Peyer's patch (tissue), 4 donors: ENCODE measurements at regions not wholly inside any gene's neighbourhood (a gene's known extent, or its start where the extent isn't known, plus 50 kb on each side); places are given as distances from the start of the nearest gene placed in this dataset.
A peak's percentile ranks its signal among the peaks of the same experiment; 100 is the strongest.

Experiments used
- DNase-seq, 3 donors: peaks; one replicate each; pipeline ENCODE4 v3.0.0-alpha.2; 2017 to 2019
- H3K27ac ChIP-seq, 4 donors: fragments of 200-600 bp; sonication (generic); one replicate each; pipeline ENCODE4 v1.5.1; 2016 to 2019
- H3K27me3 ChIP-seq, 2 donors: fragments of 200-600 bp; sonication (generic); one replicate each; pipeline ENCODE4 v1.5.1; 2019
- H3K36me3 ChIP-seq, 3 donors: fragments of 200-600 bp; sonication (generic); one replicate each; pipeline ENCODE4 v1.5.1; 2016 to 2019
- H3K4me1 ChIP-seq, 4 donors: fragments of 200-600 bp; sonication (generic); one replicate each; pipeline ENCODE4 v1.5.1; 2016 to 2019
- H3K4me3 ChIP-seq, 4 donors: fragments of 200-600 bp; sonication (generic); 1 replicate in 3 of 4; 2 replicates in 1 of 4; pipeline ENCODE4 v1.5.1; 2016 to 2019; ENCODE audit warnings: mild to moderate bottlenecking in 1 of 4
- H3K9me3 ChIP-seq, 4 donors: fragments of 200-600 bp; sonication (generic); one replicate each; pipeline ENCODE4 v1.5.1; 2016 to 2019; ENCODE audit warnings: mild to moderate bottlenecking in 1 of 4
- POLR2A ChIP-seq, 2 donors: fragments of 450-650 bp; IDR thresholded peaks; one replicate each; pipeline ENCODE4 v1.5.1; 2017; ENCODE audit warnings: antibody characterized with exemption in 2 of 2, mild to moderate bottlenecking in 2 of 2, moderate library complexity in 2 of 2
- TF ChIP-seq, protein P1 (sequence below), 6 experiments: fragments of 450-650 bp in 4 of 6; fragments of 200-600 bp in 2 of 6; sonication (generic) in 1 of 6; IDR thresholded peaks; one replicate each; pipeline ENCODE4 v1.5.1; 2017 to 2019; ENCODE audit warnings: antibody characterized with exemption in 6 of 6, mild to moderate bottlenecking in 3 of 6, moderate library complexity in 1 of 6

DNA sequence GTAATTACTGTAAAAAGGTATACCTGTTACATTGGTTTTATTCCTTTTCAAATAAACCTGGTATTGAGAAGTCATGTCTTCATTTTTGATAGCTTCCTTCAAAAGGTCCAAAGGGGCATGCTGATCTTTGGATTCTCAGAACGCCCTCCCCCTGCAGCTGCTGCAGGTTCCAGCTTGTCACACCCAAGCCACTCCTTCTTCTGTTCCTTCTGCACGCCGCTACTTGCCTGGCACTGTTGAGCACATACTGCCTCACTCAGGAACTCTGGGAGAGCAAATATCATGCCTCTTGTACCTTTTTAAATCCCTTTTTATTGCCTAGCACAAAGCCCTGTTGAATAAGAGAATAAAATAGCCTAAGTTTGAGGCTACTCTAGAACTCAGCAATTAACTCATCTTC, 136.9 kb downstream of the BARHL2 start:
- Histone ChIP-seq H3K4me1 (no peaks in the 10 kb centered on the region), H3K4me3 (no peak overlapping the region), H3K9me3 (no peaks in the 10 kb centered on the region), H3K27me3 (no peaks in the 10 kb centered on the region), H3K36me3 (no peaks in the 10 kb centered on the region), H3K27ac (no peak overlapping the region)
- DNase-seq, result no peak
- no peak for TF ChIP-seq POLR2A (IDR thresholded peaks at IDR 0.05)
- TF ChIP-seq, protein P1, sequence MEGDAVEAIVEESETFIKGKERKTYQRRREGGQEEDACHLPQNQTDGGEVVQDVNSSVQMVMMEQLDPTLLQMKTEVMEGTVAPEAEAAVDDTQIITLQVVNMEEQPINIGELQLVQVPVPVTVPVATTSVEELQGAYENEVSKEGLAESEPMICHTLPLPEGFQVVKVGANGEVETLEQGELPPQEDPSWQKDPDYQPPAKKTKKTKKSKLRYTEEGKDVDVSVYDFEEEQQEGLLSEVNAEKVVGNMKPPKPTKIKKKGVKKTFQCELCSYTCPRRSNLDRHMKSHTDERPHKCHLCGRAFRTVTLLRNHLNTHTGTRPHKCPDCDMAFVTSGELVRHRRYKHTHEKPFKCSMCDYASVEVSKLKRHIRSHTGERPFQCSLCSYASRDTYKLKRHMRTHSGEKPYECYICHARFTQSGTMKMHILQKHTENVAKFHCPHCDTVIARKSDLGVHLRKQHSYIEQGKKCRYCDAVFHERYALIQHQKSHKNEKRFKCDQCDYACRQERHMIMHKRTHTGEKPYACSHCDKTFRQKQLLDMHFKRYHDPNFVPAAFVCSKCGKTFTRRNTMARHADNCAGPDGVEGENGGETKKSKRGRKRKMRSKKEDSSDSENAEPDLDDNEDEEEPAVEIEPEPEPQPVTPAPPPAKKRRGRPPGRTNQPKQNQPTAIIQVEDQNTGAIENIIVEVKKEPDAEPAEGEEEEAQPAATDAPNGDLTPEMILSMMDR (IDR thresholded peaks at IDR 0.05), result no peak

DNA sequence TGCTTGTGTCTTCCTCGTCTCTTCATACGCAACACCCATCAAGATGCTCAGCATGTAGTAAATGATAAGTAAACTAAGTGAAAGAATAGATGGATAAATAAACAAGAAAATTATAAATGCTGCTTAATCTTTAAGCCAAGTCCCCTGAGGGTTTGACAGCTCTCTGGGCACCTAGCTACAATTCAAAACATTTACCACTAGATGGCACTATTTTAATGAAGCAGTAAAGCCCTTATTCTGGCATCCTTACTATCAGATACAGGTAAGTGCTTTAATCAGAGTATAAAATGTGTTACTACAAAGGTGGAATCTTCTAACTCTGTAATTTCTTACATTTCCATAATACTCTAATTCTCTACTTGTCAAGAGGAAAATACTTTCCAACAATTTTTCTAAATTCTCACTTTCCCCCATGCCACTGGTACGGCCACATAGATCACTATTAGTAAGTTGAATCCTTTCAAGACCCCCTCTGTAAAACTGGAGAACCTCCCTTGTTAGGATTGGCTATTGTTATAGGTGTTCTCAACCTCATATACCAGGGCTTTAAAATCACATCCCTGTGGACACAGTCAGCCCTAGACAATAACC, 137.8 kb downstream of the BARHL2 start:
- DNase-seq, result no peak
- H3K36me3 ChIP-seq, result no peaks in the 10 kb centered on the region

DNA sequence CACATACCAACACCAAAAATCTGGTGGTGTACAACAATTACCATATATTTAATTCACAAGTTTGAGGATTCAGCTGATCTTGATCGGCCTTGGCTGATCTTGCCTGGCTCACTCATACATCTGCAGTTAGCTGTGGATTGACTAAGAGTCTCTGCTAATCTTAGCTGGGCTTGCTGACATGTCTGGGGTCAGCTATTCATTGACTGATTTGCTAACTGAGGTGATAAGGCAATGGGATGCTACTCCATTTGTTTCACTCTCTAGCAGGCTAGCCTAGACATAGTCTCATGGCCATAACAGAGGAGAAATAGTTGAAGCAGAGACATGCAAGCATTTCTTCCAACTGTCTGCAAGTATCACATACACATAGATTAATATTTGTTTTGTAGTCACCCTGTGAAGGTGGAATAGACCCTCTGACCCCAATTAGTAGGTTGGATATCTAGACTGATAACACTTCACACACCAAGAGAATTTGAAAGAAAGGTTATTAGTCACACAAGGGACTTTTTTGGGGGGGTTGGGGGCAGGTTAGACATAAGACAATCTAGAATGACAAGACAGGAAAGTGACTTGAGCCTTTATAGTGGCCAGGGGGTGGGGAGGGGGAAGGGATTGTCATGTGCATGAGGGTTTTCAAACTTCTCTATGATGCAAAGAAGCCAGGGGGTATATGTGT, 142.3 kb downstream of the BARHL2 start:
- no peak for TF ChIP-seq POLR2A (IDR thresholded peaks at IDR 0.05)
- TF ChIP-seq, protein P1 (IDR thresholded peaks at IDR 0.05), result no peak
- H3K27ac ChIP-seq, result no peak overlapping the region
- no peak for DNase-seq
- no peaks in the 10 kb centered on the region for H3K27me3 ChIP-seq
- H3K36me3 ChIP-seq, result no peaks in the 10 kb centered on the region
- no peaks in the 10 kb centered on the region for H3K9me3 ChIP-seq
- no peaks in the 10 kb centered on the region for H3K4me1 ChIP-seq
- H3K4me3 ChIP-seq, result no peak overlapping the region

More for the DNA sequence above, 137.8 kb downstream of the BARHL2 start:
- no peak overlapping the region for H3K27ac ChIP-seq
- H3K9me3 ChIP-seq, result no peaks in the 10 kb centered on the region
- H3K27me3 ChIP-seq, result no peaks in the 10 kb centered on the region
- no peaks in the 10 kb centered on the region for H3K4me1 ChIP-seq
- TF ChIP-seq, protein P1 (IDR thresholded peaks at IDR 0.05), result peak in 5 of 6 experiments; percentile 19 to 68 (median 58)
- no peak for TF ChIP-seq POLR2A (IDR thresholded peaks at IDR 0.05)
- no peak overlapping the region for H3K4me3 ChIP-seq

DNA sequence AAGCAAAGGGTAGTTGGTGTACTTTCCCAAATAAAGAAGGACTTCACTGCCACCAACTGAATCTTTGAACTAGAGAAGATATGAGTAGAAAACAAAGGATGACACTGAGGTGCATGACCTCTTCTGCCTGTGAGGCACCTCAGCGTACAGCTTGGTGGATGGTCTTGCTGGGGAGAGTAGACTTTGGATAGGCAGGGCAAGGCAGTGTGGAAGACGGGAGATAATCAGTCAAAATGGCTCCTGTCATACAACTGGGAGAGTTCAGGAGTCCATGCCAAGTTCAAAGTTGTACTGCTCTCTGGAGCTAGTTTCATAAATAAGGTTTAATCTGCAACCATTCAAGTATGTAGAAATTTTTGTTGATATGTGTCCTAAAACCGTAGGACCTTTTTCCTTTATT, 143.4 kb downstream of the BARHL2 start:
- Histone ChIP-seq H3K9me3 (no peaks in the 10 kb centered on the region), H3K27ac (no peak overlapping the region), H3K4me1 (no peaks in the 10 kb centered on the region), H3K36me3 (no peaks in the 10 kb centered on the region), H3K4me3 (no peak overlapping the region), H3K27me3 (no peaks in the 10 kb centered on the region)
- DNase-seq, result peak in 1 of 3 donors; percentile 52
- no peak for TF ChIP-seq POLR2A (IDR thresholded peaks at IDR 0.05)
- TF ChIP-seq, protein P1 (IDR thresholded peaks at IDR 0.05), result no peak

DNA sequence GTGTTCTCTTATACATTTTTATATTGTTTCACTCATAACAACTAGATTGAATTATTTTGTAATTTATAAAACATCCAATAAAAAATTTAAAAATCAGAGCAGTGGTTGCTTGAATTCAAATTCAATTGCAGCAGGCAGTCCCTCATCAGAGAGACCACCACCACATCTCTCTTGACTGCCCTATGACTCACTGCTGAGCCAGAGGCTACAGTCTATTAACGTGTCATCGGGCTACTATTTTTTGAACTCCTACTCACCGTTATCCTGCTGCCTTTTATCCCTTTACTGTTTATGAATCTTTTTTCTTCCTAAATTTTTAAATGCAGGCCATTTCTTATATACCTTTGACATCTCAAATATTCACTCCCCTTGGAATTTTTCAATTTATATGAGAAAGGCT, 144.7 kb downstream of the BARHL2 start:
- no peaks in the 10 kb centered on the region for H3K27me3 ChIP-seq
- no peaks in the 10 kb centered on the region for H3K36me3 ChIP-seq
- no peak overlapping the region for H3K27ac ChIP-seq
- DNase-seq, result no peak
- no peak overlapping the region for H3K4me3 ChIP-seq
- no peaks in the 10 kb centered on the region for H3K4me1 ChIP-seq
- no peak for TF ChIP-seq POLR2A (IDR thresholded peaks at IDR 0.05)
- no peaks in the 10 kb centered on the region for H3K9me3 ChIP-seq

DNA sequence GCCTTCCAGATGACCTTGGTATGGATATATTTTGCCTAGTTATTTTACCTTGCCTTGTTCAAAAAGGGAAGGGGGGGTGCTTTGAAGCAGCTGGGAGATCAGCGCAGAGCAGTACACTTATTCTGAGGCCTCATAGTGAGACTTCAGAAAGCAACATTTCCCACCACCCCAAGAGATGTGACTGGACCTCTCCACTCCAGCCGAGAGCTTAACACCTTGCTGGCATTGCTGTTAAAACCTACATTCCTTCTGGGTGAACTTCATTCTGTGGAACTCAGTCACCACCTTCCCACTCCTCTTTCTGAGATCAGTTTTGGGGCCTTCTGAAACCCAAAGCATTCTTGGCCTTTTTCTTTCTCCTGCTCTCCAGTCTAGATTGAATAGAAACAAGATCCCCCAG, 148.7 kb downstream of the BARHL2 start:
- no peaks in the 10 kb centered on the region for H3K36me3 ChIP-seq
- DNase-seq, result no peak
- H3K27me3 ChIP-seq, result no peaks in the 10 kb centered on the region
- TF ChIP-seq, protein P1 (IDR thresholded peaks at IDR 0.05), result no peak
- TF ChIP-seq POLR2A (IDR thresholded peaks at IDR 0.05), result no peak
- no peaks in the 10 kb centered on the region for H3K4me1 ChIP-seq
- H3K4me3 ChIP-seq, result no peak overlapping the region
- H3K27ac ChIP-seq, result no peak overlapping the region
- H3K9me3 ChIP-seq, result no peaks in the 10 kb centered on the region
